CD4-positive, alpha-beta T cell treated with Interleukin-17A for 1 hour (primary cell): ENCODE measurements at regions not wholly inside any gene's neighbourhood (a gene's known extent, or its start where the extent isn't known, plus 50 kb on each side); places are given as distances from the start of the nearest gene placed in this dataset.
A peak's percentile ranks its signal among the peaks of the same experiment; 100 is the strongest.

Source experiments
- DNase-seq: peaks from one replicate; pipeline ENCODE4 v3.0.0-alpha.2; 2020

GRCh38 chr20:52540509-52540908, 348.9 kb upstream of the ZFP64 start:
- DNase-seq, result no peak

DNA sequence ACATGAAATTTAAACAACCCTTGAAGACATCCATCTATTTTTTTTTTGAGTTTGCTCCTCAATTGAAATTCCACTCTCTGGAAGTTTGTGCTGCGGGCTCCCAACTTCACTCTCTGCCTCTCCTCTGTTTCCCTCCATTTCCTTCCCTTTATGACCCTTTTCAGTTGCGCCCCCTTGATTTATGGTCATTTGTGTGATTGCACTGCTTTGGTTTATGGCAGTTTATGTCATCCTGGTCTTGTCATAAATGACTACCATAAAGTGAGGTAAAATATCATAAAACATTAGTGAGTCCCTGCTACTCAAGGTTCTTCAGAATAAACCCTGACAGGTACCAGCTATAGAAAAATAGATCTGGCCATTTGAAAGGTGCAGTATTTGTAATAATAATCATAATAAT, 348.3 kb upstream of the ZFP64 start:
- no peak for DNase-seq

DNA sequence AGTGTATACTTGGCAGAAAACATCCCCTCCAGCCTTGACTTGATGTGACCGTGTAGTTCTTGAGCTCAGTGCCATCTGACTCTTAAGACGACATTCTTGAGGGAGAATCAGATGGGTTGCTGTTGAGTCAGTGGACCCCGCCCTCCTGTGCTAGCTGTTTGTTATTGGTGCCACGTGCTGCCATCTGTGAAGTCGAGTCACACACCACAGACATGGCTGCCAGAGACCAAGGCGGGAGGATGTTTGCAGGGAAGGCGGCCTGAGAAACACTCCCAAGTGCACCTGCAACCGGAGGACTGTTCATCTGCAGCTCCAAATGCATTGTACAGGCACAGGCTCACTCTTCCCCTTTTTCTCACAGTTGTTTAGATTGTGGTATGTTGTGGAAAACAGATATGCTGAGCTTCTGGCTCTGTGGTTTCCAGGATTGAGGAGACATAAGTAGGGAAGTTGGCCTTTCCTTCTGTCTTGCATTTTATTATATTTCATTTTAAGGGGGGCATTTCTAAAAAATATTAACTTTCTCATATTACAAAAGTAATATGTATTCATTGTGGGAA, 345.3 kb upstream of the ZFP64 start:
- DNase-seq, result no peak

DNA sequence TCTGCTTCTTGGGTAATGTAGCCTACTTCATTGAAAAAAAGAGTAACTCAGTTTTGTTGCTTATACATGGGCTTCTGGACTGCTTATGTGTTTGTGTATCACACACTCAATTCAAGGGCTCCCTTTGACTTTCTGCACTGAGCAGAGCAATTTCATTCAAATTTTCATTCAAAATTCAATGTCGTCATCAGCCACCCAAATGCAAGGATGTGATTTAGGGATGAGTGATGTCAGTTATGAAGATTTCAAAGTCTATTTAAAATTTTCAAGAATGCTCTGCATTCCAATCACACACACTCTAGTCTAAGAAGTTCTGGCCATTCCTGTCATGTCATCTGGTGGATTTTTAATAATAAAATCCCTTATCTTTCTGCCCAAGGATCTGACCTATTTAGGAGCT, 344.5 kb upstream of the ZFP64 start:
- DNase-seq, result no peak

DNA sequence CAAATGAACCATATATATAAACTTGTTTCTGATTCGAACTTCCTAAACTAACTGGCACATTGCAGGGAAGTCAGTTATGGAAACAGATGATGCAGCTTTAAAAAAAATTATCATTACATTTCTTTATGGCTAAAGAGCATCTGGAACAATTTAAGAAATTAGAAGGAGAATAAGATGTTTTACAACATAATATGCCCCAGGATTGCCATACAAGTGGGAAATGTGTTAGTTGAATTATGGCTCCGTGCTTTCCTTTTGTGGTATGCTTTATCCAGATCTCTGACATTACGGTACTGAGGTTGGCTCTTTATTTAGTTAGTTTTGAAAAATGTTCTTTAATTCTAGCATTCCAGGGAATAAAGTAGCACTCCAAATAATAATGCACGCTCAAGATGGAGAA, 343.0 kb upstream of the ZFP64 start:
- DNase-seq, result no peak

DNA sequence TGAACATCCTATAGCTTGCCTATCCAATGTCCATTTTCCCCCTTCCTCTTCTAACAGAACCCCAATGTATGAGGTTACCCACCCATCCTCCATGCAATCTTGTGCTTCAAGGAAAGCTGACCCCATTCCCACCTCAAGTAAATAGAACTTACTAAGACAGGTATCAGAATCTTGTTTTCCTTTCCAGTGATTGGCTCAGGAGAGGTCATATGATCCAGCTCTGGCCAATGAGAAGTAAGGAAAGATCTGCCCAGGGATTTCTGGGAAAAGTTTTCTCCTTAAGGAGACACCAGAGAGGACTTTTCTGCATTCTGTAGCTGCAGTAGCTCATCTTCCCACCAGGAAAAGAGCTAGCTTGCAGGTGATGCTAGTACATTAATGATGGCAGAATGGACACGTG, 341.8 kb upstream of the ZFP64 start:
- no peak for DNase-seq

DNA sequence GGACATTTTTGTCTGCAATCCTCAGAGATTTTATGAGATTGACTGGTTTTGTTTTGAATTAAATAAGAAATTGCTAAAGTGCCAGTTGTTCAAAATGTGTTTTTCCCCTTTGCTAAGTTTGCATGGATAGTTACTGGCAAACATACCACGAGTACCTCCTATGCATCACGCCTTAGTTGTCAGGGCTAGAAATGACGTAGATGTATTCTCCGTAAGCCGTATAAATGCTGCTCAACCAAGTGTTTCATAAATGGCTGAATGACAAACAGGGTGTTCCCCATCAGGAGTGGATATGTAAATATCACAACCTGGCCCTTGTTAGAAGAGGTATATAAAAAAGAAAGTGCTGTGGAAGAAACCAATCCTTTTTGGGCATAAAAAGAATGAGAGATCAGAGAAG, 341.1 kb upstream of the ZFP64 start:
- no peak for DNase-seq

- no peak for DNase-seq
Observed at GRCh38 chr20:52530571-52530970, 339.0 kb upstream of the ZFP64 start.

DNA sequence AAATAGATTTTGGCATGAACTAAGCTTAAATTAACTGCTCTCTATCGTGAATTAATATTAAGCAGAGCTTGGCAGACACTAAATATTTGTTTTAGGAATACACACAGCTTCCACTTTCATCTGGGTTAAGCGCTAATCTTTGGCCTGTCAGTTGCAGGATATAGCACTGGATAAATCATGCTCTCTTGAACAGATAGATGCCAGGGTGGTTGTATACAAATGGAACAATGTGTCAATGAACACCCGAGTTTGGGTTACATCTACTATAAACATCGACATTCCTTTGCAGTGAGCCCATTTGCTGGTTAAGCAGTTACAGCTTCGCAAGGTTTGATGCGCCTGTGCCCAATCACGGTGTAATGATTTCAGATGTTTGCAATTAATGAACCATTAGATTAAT, 338.2 kb upstream of the ZFP64 start:
- DNase-seq, result no peak

DNA sequence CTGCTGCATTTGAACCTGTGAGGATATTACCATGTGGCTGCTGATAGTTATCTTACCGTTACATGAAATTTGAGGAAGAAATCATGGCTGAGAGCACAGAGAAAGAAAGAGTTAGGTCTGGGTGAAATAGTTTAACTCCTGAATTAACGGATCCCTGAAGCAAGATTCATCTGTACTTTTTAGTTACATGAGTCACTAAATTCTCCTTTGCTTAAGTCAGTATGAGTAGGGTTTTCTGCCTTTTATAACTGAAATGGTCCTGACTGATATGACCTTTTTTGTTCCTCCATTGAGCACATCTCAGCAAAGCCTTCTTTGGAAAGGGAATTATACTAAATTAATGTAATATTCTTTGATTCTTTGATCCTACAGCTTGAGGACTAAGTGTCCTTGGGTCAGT, 333.3 kb upstream of the ZFP64 start:
- no peak for DNase-seq

DNA sequence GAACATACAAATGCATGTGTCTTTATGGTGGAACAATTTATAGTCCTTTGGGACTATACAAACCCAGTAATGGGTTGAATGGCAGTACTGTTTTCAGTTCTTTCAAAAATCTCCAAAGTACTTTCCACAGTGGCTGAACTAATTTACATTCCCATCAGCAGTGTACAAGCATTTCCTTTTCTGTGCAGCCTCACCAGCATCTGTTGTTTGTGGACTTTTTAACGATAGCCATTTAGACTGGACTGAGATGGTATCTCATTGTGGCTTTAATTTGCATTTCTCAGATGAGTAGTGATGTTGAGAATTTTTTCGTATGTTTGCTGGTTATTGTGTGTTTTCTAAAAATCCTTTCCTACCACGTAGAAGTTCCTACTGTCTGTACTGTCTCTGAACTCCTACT, 327.2 kb upstream of the ZFP64 start:
- no peak for DNase-seq

- no peak for DNase-seq
Observed at GRCh38 chr20:52515877-52516276, 324.3 kb upstream of the ZFP64 start.

DNA sequence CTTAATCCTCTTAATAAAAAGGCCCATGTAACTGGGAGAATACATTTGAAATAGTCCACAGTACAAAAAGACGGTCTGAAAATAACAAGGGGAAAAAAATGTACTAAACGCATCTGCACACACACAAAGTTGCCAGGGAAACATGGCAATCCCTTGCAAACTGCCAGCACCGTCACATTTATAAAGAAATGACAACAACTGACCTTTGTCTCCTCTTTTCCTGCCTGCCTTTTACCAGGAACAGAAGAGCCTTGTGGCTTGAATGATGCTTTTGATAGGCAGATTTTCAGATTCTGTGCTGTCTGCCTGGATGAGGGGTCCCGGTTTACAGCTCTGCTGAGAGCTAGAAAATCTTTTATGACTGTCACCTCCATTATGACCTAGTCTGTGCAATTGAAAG, 308.6 kb upstream of the ZFP64 start:
- no peak for DNase-seq

- DNase-seq, result no peak
Observed at GRCh38 chr20:52497731-52498130, 306.2 kb upstream of the ZFP64 start.

DNA sequence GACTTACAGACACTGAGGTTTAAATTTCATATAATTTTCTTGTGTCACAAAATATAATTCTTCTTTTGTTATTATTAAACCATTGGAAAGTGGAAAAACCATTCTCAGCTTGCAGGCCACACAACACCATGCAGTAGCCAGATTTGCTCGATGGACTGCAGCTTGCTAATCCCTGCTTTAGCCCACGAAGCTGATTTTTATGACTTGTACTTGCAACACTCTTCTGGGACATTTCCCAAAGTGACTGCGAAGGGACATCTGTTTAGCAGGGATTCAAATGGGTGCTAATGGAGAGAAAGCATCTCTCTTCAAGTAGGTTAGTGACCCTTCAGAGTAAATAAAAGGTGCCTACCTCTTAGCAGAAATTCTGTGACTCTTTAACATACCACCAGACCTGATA, 304.6 kb upstream of the ZFP64 start:
- DNase-seq, result no peak

DNA sequence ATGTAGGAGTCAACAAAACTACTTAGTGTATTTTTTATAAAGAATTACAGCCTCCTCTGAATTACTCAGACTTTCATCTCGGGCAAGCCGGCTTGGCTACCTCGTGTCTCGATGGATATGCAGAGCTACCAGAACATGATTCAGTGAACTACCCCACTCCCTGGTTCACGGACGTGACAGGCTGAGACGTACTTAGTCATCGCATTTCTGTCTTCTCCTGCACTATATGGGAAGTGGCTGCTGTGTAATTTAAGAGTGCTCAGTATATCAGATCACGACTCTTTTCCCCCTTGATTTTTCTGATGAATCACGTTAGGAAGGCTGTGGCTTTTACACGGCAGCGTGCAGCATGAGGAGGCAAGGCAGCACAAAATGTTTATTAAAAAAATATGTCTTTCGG, 302.7 kb upstream of the ZFP64 start:
- DNase-seq, result peak; percentile 0

GRCh38 chr20:52493171-52493721, 301.7 kb upstream of the ZFP64 start:
- no peak for DNase-seq

DNA sequence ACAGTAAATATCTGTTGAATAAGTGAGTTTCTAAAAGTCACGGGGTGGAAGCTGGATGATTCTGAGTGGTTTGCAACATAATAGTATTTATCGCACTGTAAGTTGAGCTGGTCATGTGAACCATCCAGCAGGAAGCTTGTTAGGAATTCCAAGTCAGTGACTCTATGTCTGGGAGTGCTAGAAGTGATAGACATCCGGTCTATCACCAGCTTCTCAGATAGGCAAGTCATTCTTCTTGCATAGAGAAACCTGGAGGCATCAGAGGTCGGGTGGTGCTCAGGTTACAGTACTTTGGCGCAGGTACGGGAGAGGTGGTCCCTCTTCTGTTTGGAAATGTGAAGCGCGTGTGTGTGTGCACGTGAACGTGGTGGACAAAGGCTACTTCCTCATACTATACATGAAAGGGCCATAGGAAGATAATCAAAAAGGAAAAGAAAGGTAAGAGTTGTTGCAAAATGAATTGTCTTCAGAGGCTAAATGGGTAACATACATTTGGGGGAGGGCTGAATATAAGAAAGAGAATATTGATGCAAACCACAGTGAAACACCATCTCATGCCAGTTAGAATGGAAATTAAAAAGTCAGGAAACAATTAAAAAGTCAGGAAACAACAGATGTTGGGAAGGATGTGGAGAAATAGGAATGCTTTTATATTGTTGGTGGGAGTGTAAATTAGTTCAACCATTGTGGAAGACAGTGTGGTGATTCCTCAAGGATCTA, 299.3 kb upstream of the ZFP64 start:
- no peak for DNase-seq

DNA sequence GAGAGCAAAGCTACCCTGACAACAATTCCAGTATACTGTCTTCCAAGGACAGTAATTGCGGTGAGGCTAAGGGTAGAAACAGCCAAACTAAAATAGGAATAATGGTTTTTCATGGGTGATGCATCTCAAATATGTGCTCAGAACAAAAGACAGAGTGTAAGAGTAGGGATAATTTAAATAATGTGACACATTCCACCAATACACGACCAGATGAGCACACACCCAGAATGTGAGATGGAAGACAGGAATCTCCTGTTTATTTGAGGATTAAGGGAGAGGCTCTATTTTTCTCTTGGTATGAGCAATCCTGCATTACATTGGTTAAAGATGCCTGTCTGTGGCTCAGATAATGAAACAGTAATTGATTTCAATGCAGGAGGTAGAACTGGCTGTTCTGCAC, 292.9 kb upstream of the ZFP64 start:
- DNase-seq, result no peak

GRCh38 chr20:52483382-52483781, 291.8 kb upstream of the ZFP64 start:
- DNase-seq, result no peak

GRCh38 chr20:52482044-52482443, 290.5 kb upstream of the ZFP64 start:
- no peak for DNase-seq

DNA sequence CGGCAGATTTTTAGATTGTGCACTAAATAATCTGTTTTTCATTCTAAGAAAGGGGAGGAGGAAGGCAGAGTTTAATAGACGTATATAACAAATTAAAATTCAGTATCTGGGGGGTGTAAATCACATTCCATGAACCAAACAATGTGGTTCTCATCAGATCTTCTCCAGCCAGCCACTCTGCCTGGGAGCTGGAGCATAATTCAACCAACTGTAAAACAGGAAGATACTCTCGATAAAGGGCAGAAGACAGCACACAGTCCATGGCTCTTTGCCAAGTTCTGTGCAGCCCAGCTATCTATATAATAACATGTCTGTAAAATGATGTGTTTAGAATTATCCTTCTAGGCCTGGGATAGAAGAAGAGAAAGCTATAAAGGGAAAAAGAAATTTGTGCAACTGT, 289.9 kb upstream of the ZFP64 start:
- DNase-seq, result no peak

- no peak for DNase-seq
Observed at GRCh38 chr20:52476074-52476750, 284.6 kb upstream of the ZFP64 start.

DNA sequence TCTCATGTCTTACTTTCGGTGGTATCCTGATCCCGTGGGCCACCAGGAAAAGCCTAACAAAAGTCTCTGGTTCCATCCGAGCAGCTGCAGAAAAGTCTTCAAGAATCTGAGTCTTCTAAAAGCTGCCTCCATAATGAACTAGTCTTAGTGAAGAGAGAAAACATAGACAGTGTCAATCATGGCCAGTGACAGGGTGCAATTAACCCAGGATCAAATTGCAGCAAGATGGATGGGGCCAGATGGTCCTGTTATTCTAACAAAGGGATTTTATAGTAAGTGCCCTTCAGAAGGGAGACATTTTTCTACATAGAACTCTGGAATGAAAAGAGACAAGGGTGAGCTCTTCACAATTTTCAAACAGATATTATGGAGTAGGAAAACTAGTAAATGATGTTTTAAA, 281.6 kb upstream of the ZFP64 start:
- no peak for DNase-seq
